ENCODE measurements at regions not wholly inside any gene's neighbourhood (a gene's known extent, or its start where the extent isn't known, plus 50 kb on each side); places are given as distances from the start of the nearest gene placed in this dataset.

GRCh38 chr4:3358656-3359055, 65.8 kb downstream of the RGS12 start:
- no peak for TF ChIP-seq CTCF (IDR thresholded peaks at IDR 0.05)
- no peak for TF ChIP-seq POLR2AphosphoS5 (IDR thresholded peaks at IDR 0.05)
- no peak for TF ChIP-seq EP300 (IDR thresholded peaks at IDR 0.05)
